Neural progenitor cell (in vitro differentiated cells): ENCODE measurements at regions not wholly inside any gene's neighbourhood (a gene's known extent, or its start where the extent isn't known, plus 50 kb on each side); places are given as distances from the start of the nearest gene placed in this dataset.

Experiments
- DNase-seq: peaks from one replicate; pipeline ENCODE4 v3.0.0-alpha.2; 2016; ENCODE audit warnings: low spot score
- H2AFZ ChIP-seq: fragments of 200-600 bp; sonication (generic); replicated peaks from 2 replicates; pipeline ENCODE4 v1.6.1; 2016; ENCODE audit warnings: antibody characterized with exemption
- H3F3A ChIP-seq: fragments of 200-600 bp; sonication (generic); 2 replicates; pipeline ENCODE4 v1.6.1; 2016; ENCODE audit warnings: antibody characterized with exemption, low read depth
- H3K27ac ChIP-seq: fragments of 200-600 bp; sonication (generic); 2 replicates; pipeline ENCODE4 v1.5.1; 2016; ENCODE audit warnings: mild to moderate bottlenecking
- H3K27me3 ChIP-seq: fragments of 200-600 bp; sonication (generic); 2 replicates; pipeline ENCODE4 v1.6.1; 2016; ENCODE audit warnings: mild to moderate bottlenecking, moderate library complexity
- H3K36me3 ChIP-seq: fragments of 200-600 bp; sonication (generic); 2 replicates; pipeline ENCODE4 v1.5.1; 2016
- H3K4me1 ChIP-seq: fragments of 200-600 bp; sonication (generic); 2 replicates; pipeline ENCODE4 v1.6.1; 2016; ENCODE audit warnings: mixed run types
- H3K4me2 ChIP-seq: fragments of 200-600 bp; sonication (generic); 2 replicates; pipeline ENCODE4 v1.6.1; 2016
- H3K4me3 ChIP-seq: fragments of 200-600 bp; sonication (generic); 2 replicates; pipeline ENCODE4 v1.5.1; 2016
- H3K79me2 ChIP-seq: fragments of 200-600 bp; sonication (generic); 2 replicates; pipeline ENCODE4 v1.6.1; 2016; ENCODE audit warnings: low read depth
- H3K9ac ChIP-seq: fragments of 200-600 bp; sonication (generic); 2 replicates; pipeline ENCODE4 v1.6.1; 2016
- H3K9me3 ChIP-seq: fragments of 200-600 bp; sonication (generic); 2 replicates; pipeline ENCODE4 v1.5.1; 2016; ENCODE audit warnings: low read depth
- H4K20me1 ChIP-seq: fragments of 200-600 bp; sonication (generic); 2 replicates; pipeline ENCODE4 v1.6.1; 2016; ENCODE audit warnings: low read depth
- H3K27ac Mint-ChIP-seq: 3 replicates; pipeline ENCODE4 v1.8.0; 2021; ENCODE audit warnings: mixed read lengths
- H3K27me3 Mint-ChIP-seq: 2 replicates; pipeline ENCODE4 v1.8.0; 2022; ENCODE audit warnings: low read depth, mild to moderate bottlenecking, inconsistent platforms, moderate library complexity, mixed read lengths; ENCODE audit not compliant: insufficient read depth
- H3K36me3 Mint-ChIP-seq: 3 replicates; pipeline ENCODE4 v1.8.0; 2021; ENCODE audit warnings: mixed read lengths
- H3K4me1 Mint-ChIP-seq: 3 replicates; pipeline ENCODE4 v1.8.0; 2021; ENCODE audit warnings: mixed read lengths
- H3K4me3 Mint-ChIP-seq: 3 replicates; pipeline ENCODE4 v1.8.0; 2021; ENCODE audit warnings: mild to moderate bottlenecking, moderate library complexity, mixed read lengths
- H3K9me3 Mint-ChIP-seq: 3 replicates; pipeline ENCODE4 v1.8.0; 2020; ENCODE audit warnings: mixed read lengths
- EZH2 ChIP-seq: fragments of 200-600 bp; sonication (generic); IDR thresholded peaks from 2 replicates; pipeline ENCODE4 v1.6.1; 2017; ENCODE audit warnings: antibody characterized with exemption, mild to moderate bottlenecking, moderate library complexity
- EZH2phosphoT487 ChIP-seq: fragments of 200-600 bp; sonication (generic); IDR thresholded peaks from 2 replicates; pipeline ENCODE4 v1.6.1; 2017; ENCODE audit warnings: antibody characterized with exemption
- TF ChIP-seq, protein P1 (sequence below): fragments of 200-600 bp; sonication (generic); IDR thresholded peaks from 2 replicates; pipeline ENCODE4 v1.5.1; 2017; ENCODE audit warnings: antibody characterized with exemption, mild to moderate bottlenecking

DNA sequence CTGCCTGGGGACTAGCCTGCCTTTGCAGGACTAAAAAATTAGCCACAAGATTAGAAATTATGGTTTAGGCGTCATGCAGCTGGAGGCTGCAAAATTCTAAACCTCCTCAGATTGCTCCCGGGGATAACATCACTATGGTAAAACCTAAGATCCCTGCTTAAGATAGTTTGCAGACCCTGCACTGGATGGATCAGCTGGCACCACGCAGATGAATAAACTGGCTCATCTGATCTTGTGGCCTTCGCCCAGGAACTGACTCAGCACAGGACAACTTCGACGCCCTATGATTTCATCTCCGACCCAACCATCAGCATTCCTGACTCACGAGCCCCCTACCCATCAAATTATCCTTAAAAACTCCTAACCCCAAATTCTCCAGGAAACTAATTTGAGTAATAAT lies 482.4 kb downstream of the SPRY1 start:
- Mint-ChIP-seq H3K27me3 (peaks cover 16% of the 10 kb centered on the region), H3K9me3 (peaks cover 38% of the 10 kb centered on the region), H3K4me1 (peaks cover 24% of the 10 kb centered on the region), H3K4me3 (no peak overlapping the region), H3K36me3 (peaks cover 21% of the 10 kb centered on the region), H3K27ac (no peak overlapping the region)
- Histone ChIP-seq H3F3A (no peaks in the 10 kb centered on the region), H4K20me1 (no peaks in the 10 kb centered on the region), H3K36me3 (no peaks in the 10 kb centered on the region), H3K4me2 (no peak overlapping the region), H3K9me3 (no peaks in the 10 kb centered on the region), H3K4me3 (no peak overlapping the region), H3K4me1 (peaks cover 25% of the 10 kb centered on the region), H3K27ac (no peak overlapping the region), H3K79me2 (no peaks in the 10 kb centered on the region), H2AFZ (no peak overlapping the region), H3K9ac (no peak overlapping the region), H3K27me3 (no peaks in the 10 kb centered on the region)
- no peak for DNase-seq
- no peak for TF ChIP-seq EZH2
- no peak for TF ChIP-seq EZH2phosphoT487
- TF ChIP-seq, protein P1, sequence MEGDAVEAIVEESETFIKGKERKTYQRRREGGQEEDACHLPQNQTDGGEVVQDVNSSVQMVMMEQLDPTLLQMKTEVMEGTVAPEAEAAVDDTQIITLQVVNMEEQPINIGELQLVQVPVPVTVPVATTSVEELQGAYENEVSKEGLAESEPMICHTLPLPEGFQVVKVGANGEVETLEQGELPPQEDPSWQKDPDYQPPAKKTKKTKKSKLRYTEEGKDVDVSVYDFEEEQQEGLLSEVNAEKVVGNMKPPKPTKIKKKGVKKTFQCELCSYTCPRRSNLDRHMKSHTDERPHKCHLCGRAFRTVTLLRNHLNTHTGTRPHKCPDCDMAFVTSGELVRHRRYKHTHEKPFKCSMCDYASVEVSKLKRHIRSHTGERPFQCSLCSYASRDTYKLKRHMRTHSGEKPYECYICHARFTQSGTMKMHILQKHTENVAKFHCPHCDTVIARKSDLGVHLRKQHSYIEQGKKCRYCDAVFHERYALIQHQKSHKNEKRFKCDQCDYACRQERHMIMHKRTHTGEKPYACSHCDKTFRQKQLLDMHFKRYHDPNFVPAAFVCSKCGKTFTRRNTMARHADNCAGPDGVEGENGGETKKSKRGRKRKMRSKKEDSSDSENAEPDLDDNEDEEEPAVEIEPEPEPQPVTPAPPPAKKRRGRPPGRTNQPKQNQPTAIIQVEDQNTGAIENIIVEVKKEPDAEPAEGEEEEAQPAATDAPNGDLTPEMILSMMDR: no peak

DNA sequence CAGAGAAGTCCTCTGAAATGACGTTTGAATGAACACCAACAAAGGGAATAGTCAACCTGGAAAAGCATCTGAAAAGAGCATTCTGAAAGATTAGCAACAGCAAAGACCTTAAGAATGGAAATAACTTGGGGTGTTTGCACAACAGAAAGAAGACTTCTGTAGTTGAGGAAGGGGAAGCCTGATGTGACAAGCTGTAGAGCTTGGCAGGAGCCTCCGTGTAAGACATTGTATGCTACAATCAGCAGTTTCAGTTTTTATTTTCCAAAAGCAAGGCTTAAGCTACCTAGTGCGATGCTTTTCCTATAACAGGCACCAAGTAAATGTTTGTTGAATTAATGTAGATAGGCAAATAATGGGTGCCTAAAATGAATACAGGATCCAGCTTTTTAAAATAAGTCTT lies 484.0 kb downstream of the SPRY1 start:
- no peak overlapping the region for H3K27ac ChIP-seq
- no peaks in the 10 kb centered on the region for H3K36me3 ChIP-seq
- H2AFZ ChIP-seq: no peak overlapping the region
- DNase-seq: no peak
- H3K4me3 Mint-ChIP-seq: no peak overlapping the region
- TF ChIP-seq EZH2phosphoT487: no peak
- TF ChIP-seq EZH2: no peak
- TF ChIP-seq, protein P1: no peak
- peaks cover 14% of the 10 kb centered on the region for H3K4me1 Mint-ChIP-seq
- no peaks in the 10 kb centered on the region for H3F3A ChIP-seq
- H3K4me3 ChIP-seq: no peak overlapping the region
- H3K27me3 Mint-ChIP-seq: peaks cover 16% of the 10 kb centered on the region
- H3K79me2 ChIP-seq: no peaks in the 10 kb centered on the region
- no peak overlapping the region for H3K27ac Mint-ChIP-seq
- H3K4me2 ChIP-seq: no peak overlapping the region
- H3K27me3 ChIP-seq: no peaks in the 10 kb centered on the region
- no peaks in the 10 kb centered on the region for H3K9me3 ChIP-seq
- peaks cover 26% of the 10 kb centered on the region for H3K36me3 Mint-ChIP-seq
- H3K4me1 ChIP-seq: peaks cover 17% of the 10 kb centered on the region
- peaks cover 48% of the 10 kb centered on the region for H3K9me3 Mint-ChIP-seq
- no peak overlapping the region for H3K9ac ChIP-seq
- H4K20me1 ChIP-seq: no peaks in the 10 kb centered on the region

DNA sequence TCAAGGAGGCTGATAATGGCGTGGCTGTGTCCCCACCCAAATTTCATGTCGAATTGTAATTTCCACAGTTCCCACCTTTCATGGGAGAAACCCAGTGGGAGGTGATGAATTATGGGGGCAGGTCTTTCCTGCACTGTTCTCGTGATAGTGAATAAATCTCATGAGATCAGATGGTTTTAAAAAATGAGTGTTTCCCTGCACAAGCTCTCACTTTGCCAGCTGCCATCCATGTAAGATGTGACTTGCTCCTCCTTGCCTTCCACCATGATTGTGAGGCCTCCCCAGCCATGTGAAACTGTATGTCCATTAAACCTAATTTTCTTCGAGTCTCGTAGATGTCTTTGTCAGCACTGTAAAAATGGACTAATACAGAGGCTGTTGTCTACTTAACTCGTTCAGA lies 488.3 kb downstream of the SPRY1 start:
- peaks cover 14% of the 10 kb centered on the region for H3K36me3 Mint-ChIP-seq
- Histone ChIP-seq H3K9me3 (no peaks in the 10 kb centered on the region), H2AFZ (no peak overlapping the region), H3K4me3 (no peak overlapping the region), H3F3A (no peaks in the 10 kb centered on the region), H3K36me3 (no peaks in the 10 kb centered on the region), H3K9ac (no peak overlapping the region), H3K27ac (no peak overlapping the region), H3K27me3 (no peaks in the 10 kb centered on the region), H3K4me1 (peaks cover 3% of the 10 kb centered on the region), H3K79me2 (no peaks in the 10 kb centered on the region), H4K20me1 (no peaks in the 10 kb centered on the region), H3K4me2 (no peak overlapping the region)
- H3K4me3 Mint-ChIP-seq: no peak overlapping the region
- H3K9me3 Mint-ChIP-seq: peaks cover 31% of the 10 kb centered on the region
- peaks cover 2% of the 10 kb centered on the region for H3K4me1 Mint-ChIP-seq
- no peak for DNase-seq
- TF ChIP-seq EZH2phosphoT487 (no peak), EZH2 (no peak)
- TF ChIP-seq, protein P1: no peak
- no peak overlapping the region for H3K27ac Mint-ChIP-seq
- peaks cover 6% of the 10 kb centered on the region for H3K27me3 Mint-ChIP-seq

DNA sequence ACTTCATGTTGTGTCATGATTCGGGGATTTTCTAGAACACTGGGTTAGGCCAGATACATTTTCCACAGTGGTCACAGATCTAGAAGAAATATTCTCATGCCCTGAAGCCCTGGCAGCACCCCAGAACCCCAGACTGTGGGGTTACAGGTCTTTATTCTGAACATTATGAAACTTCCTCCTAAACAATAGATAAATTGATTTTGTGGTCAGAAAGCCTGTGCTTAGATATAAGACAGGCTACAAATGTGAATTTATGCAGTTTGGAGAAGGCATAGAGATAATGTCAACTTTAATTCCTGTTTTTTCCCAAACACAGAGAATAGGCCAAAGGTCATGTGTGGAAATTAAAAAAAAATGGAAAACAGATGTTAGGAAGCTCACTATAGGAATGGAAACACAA lies 492.9 kb downstream of the SPRY1 start:
- Histone ChIP-seq H3F3A (no peaks in the 10 kb centered on the region), H3K9me3 (no peaks in the 10 kb centered on the region), H3K9ac (no peak overlapping the region), H3K36me3 (no peaks in the 10 kb centered on the region), H3K79me2 (no peaks in the 10 kb centered on the region), H2AFZ (no peak overlapping the region), H3K4me3 (no peak overlapping the region), H3K4me2 (no peak overlapping the region), H4K20me1 (no peaks in the 10 kb centered on the region), H3K27ac (no peak overlapping the region), H3K4me1 (no peaks in the 10 kb centered on the region), H3K27me3 (no peaks in the 10 kb centered on the region)
- no peak for DNase-seq
- peaks cover 6% of the 10 kb centered on the region for H3K4me1 Mint-ChIP-seq
- H3K4me3 Mint-ChIP-seq: no peak overlapping the region
- H3K27me3 Mint-ChIP-seq: no peaks in the 10 kb centered on the region
- H3K27ac Mint-ChIP-seq: no peak overlapping the region
- H3K36me3 Mint-ChIP-seq: peaks cover 5% of the 10 kb centered on the region
- H3K9me3 Mint-ChIP-seq: peaks cover 13% of the 10 kb centered on the region
- TF ChIP-seq EZH2phosphoT487 (no peak), EZH2 (no peak)
- TF ChIP-seq, protein P1: no peak
